A673 (cell line): ENCODE measurements at regions not wholly inside any gene's neighbourhood (a gene's known extent, or its start where the extent isn't known, plus 50 kb on each side); places are given as distances from the start of the nearest gene placed in this dataset.

Experiments used
- EZH2 ChIP-seq: fragments of 200-600 bp; sonication (generic); IDR thresholded peaks from 2 replicates; pipeline ENCODE4 v1.6.1; 2017; ENCODE audit warnings: borderline replicate concordance, low read depth, mild to moderate bottlenecking, mixed read lengths, antibody characterized with exemption, low read length; ENCODE audit not compliant: poor library complexity, severe bottlenecking
- TF ChIP-seq, protein P1 (sequence below): fragments of 300-800, 200-600 bp; sonication (generic); conservative IDR thresholded peaks from 2 replicates; pipeline ENCODE4 v1.5.1; 2017; ENCODE audit warnings: low read depth, mild to moderate bottlenecking, antibody characterized with exemption, low read length, moderate library complexity, mixed read lengths

DNA sequence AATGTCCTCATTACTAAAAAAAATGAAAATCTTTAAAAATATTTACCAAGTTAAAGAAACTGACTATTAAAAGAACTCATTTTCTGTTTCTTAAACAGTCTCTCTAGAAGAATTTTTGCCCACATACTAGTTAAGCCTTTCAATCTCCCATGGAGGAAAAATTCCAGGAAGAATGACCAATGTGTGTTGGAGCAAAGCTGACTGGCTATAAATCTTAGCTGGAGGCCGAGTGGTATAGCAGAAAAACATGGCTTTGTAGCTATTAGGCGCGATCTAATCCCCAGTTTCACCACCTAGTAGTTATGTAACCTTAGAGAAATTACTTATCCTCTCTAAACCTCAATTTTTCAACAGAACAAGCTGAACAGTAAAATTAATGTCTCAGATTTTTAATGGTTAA lies 135.5 kb upstream of the PRLR start:
- TF ChIP-seq, protein P1, sequence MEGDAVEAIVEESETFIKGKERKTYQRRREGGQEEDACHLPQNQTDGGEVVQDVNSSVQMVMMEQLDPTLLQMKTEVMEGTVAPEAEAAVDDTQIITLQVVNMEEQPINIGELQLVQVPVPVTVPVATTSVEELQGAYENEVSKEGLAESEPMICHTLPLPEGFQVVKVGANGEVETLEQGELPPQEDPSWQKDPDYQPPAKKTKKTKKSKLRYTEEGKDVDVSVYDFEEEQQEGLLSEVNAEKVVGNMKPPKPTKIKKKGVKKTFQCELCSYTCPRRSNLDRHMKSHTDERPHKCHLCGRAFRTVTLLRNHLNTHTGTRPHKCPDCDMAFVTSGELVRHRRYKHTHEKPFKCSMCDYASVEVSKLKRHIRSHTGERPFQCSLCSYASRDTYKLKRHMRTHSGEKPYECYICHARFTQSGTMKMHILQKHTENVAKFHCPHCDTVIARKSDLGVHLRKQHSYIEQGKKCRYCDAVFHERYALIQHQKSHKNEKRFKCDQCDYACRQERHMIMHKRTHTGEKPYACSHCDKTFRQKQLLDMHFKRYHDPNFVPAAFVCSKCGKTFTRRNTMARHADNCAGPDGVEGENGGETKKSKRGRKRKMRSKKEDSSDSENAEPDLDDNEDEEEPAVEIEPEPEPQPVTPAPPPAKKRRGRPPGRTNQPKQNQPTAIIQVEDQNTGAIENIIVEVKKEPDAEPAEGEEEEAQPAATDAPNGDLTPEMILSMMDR = no peak
- no peak for TF ChIP-seq EZH2
